ENCODE measurements at regions not wholly inside any gene's neighbourhood (a gene's known extent, or its start where the extent isn't known, plus 50 kb on each side); places are given as distances from the start of the nearest gene placed in this dataset.

DNA sequence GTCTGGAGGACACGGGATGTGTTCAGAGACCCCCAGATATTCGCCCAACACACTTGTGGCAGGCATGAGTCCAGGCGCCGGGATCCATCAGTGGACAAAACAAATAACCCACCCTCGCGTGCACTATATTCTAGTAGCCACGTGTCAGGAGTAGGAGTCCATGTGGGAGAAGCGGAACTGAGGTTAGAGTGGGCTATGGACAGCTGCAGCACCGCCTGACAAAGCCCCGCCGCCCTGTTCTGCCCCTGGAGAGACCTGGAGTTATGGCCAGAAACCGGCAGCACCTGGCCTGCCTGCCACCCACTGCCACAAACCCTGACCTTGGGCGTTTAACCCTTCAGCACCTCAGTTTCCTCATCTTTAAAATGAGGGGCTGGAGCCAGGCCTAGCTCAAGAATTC is 181.0 kb upstream of the RNF32 start:
- no peak overlapping the region for H3K27ac ChIP-seq (ENCODE audit: low read length)
- no peaks in the 10 kb centered on the region for H3K9me3 ChIP-seq (ENCODE audit: control insufficient read depth in 1 of 2, low read length in 2 of 2)
- H3K36me3 ChIP-seq (ENCODE audit: control insufficient read depth in 1 of 2, insufficient read depth in 2 of 2, low read length in 2 of 2) = no peaks in the 10 kb centered on the region
- H3K27me3 ChIP-seq (ENCODE audit: low read depth, low read length) = peaks cover 5% of the 10 kb centered on the region
- H3K4me3 ChIP-seq (ENCODE audit: low read depth in 1 of 2, low read length in 2 of 2) = no peak overlapping the region
- H3K4me1 ChIP-seq (ENCODE audit: control insufficient read depth in 1 of 2, insufficient read depth in 2 of 2, low read length in 2 of 2) = no peaks in the 10 kb centered on the region

DNA sequence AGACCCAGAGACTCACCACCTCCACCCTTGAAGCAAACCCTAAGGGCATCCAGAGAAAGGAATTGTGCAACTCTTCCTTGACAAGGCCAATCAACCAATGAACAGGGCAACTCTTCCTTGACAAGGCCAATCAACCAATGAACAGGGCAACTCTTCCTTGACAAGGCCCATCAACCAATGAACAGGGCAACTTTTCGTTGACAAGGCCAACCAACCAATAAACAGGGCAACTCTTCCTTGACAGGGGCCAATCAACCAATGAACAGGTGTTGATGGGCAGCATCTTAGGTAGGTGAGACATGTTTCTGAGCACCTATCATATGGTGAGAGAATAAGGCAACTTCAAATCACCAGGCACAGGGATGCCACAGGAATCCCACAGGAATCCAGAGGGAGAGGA is 181.5 kb upstream of the RNF32 start:
- Histone ChIP-seq H3K27ac (ENCODE audit: low read length) (no peak overlapping the region), H3K27me3 (ENCODE audit: low read depth, low read length) (peaks cover 5% of the 10 kb centered on the region), H3K4me3 (ENCODE audit: low read depth in 1 of 2, low read length in 2 of 2) (no peak overlapping the region), H3K36me3 (ENCODE audit: control insufficient read depth in 1 of 2, insufficient read depth in 2 of 2, low read length in 2 of 2) (no peaks in the 10 kb centered on the region), H3K4me1 (ENCODE audit: control insufficient read depth in 1 of 2, insufficient read depth in 2 of 2, low read length in 2 of 2) (no peaks in the 10 kb centered on the region), H3K9me3 (ENCODE audit: control insufficient read depth in 1 of 2, low read length in 2 of 2) (no peaks in the 10 kb centered on the region)

DNA sequence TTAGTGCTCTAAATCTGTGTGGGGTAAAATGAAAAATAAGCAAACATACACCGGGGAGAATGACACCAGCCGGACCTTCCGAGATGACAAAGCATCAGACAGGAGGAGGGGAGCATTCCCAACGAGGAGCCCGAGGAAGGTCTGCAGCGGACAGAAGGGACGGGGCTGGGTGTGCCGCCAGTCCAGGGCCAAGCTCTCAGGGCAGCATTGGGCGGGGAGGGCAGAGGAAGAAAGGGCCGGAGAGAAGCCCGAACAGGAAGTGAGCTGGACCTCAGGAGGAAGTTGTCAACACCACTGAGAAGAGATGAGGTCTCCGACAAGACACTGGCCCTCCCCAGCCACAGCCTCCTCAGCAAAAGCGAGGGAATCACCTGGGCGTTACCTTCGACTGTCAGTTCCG is 182.6 kb upstream of the RNF32 start:
- H3K27me3 ChIP-seq (ENCODE audit: low read depth, low read length) = no peaks in the 10 kb centered on the region
- H3K36me3 ChIP-seq (ENCODE audit: control insufficient read depth in 1 of 2, insufficient read depth in 2 of 2, low read length in 2 of 2) = no peaks in the 10 kb centered on the region
- no peaks in the 10 kb centered on the region for H3K4me1 ChIP-seq (ENCODE audit: control insufficient read depth in 1 of 2, insufficient read depth in 2 of 2, low read length in 2 of 2)
- no peak overlapping the region for H3K4me3 ChIP-seq (ENCODE audit: low read depth in 1 of 2, low read length in 2 of 2)
- H3K9me3 ChIP-seq (ENCODE audit: control insufficient read depth in 1 of 2, low read length in 2 of 2) = no peaks in the 10 kb centered on the region
- H3K27ac ChIP-seq (ENCODE audit: low read length) = no peak overlapping the region

DNA sequence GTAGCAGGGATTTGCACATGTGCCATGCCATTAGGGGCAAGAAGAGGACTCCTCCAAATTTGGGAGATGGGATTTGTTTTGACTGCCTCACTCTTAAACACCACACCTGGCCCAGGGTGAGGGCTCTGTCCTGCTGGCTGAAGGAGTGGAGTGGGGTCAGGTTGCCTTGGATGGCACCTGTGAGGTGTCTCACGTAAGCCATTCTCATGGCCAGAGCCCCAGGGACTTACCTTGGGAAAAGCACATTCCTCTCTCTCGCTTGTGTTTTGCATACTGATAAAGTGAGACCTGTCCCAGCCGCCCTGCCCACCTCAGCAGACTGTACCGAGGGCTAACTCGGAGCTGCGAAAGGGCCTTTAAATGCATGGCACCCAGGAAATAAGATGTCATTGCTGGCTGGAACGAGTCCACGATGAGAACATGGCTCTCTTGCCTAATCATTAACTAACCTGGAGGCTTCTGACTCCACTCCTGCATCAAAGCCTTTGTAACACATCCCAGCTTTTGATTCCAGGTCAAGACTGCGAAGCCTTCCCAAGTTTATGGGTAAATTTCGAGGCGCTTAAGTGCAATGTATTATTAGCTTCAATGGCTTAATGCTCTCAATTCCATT is 184.0 kb upstream of the RNF32 start:
- Histone ChIP-seq H3K36me3 (ENCODE audit: control insufficient read depth in 1 of 2, insufficient read depth in 2 of 2, low read length in 2 of 2) (no peaks in the 10 kb centered on the region), H3K27me3 (ENCODE audit: low read depth, low read length) (no peaks in the 10 kb centered on the region), H3K4me3 (ENCODE audit: low read depth in 1 of 2, low read length in 2 of 2) (no peak overlapping the region), H3K4me1 (ENCODE audit: control insufficient read depth in 1 of 2, insufficient read depth in 2 of 2, low read length in 2 of 2) (no peaks in the 10 kb centered on the region), H3K27ac (ENCODE audit: low read length) (no peak overlapping the region), H3K9me3 (ENCODE audit: control insufficient read depth in 1 of 2, low read length in 2 of 2) (no peaks in the 10 kb centered on the region)

DNA sequence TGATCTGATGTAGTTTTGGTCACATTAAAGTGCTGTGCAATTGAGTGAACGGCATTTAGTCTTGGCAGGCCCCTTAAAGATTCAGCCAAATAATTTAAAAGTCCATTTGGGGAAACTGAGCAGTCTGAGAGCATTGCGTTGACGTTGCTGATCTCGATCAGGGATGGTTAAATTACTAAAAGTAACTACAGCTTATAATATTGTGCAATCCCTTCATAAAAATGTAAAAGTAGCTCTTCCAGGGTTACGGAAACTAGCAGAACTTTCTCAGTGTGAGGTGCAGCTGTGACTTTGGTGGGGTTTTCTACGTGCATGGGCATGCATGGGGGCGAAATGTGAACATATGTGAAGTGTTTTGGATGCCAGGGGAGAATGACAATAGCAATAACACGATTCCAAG is 184.5 kb upstream of the RNF32 start:
- Histone ChIP-seq H3K4me1 (ENCODE audit: control insufficient read depth in 1 of 2, insufficient read depth in 2 of 2, low read length in 2 of 2) (no peaks in the 10 kb centered on the region), H3K27me3 (ENCODE audit: low read depth, low read length) (no peaks in the 10 kb centered on the region), H3K4me3 (ENCODE audit: low read depth in 1 of 2, low read length in 2 of 2) (no peak overlapping the region), H3K27ac (ENCODE audit: low read length) (no peak overlapping the region), H3K36me3 (ENCODE audit: control insufficient read depth in 1 of 2, insufficient read depth in 2 of 2, low read length in 2 of 2) (no peaks in the 10 kb centered on the region), H3K9me3 (ENCODE audit: control insufficient read depth in 1 of 2, low read length in 2 of 2) (no peaks in the 10 kb centered on the region)

DNA sequence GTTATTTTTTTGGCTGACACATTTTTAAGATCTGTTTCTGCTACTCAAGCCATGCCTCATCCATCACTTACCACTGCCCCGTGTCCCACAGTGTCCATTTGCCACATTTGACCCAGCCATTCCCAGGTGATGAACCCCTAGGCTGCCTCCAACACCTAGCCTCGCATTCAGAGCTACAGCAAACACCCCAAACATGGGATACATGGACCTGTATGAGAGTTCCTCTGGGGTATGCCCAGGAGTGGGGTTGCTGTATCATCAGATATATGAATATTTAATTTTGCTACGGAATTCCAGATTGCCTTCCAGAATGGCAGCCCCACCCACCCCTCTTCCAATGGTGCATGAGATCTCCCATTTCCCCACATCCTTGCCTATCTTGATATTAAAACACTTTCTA is 190.1 kb upstream of the RNF32 start:
- Histone ChIP-seq H3K9me3 (ENCODE audit: control insufficient read depth in 1 of 2, low read length in 2 of 2) (no peaks in the 10 kb centered on the region), H3K4me1 (ENCODE audit: control insufficient read depth in 1 of 2, insufficient read depth in 2 of 2, low read length in 2 of 2) (no peaks in the 10 kb centered on the region), H3K27ac (ENCODE audit: low read length) (no peak overlapping the region), H3K36me3 (ENCODE audit: control insufficient read depth in 1 of 2, insufficient read depth in 2 of 2, low read length in 2 of 2) (no peaks in the 10 kb centered on the region), H3K4me3 (ENCODE audit: low read depth in 1 of 2, low read length in 2 of 2) (no peak overlapping the region), H3K27me3 (ENCODE audit: low read depth, low read length) (no peaks in the 10 kb centered on the region)

DNA sequence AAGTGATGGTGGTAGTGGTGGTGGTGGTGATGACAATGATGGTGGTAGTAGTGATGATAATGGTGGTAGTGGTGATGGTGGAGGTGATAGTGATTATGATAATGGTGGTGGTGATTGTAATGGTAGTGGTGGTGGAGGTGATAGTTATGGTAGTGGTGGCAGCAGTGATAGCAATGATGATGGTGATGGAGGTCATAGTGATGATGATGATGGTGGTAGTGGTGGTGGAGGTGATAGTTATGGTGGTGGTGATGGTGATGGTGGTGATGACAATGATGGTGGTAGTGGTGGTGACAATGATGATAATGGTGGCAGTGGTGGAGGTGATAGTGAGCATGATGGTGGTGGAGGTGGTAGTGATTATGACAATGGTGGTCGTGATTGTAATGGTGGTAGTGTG is 191.7 kb upstream of the RNF32 start:
- Histone ChIP-seq H3K4me3 (ENCODE audit: low read depth in 1 of 2, low read length in 2 of 2) (no peak overlapping the region), H3K27me3 (ENCODE audit: low read depth, low read length) (no peaks in the 10 kb centered on the region), H3K4me1 (ENCODE audit: control insufficient read depth in 1 of 2, insufficient read depth in 2 of 2, low read length in 2 of 2) (no peaks in the 10 kb centered on the region), H3K9me3 (ENCODE audit: control insufficient read depth in 1 of 2, low read length in 2 of 2) (no peaks in the 10 kb centered on the region), H3K36me3 (ENCODE audit: control insufficient read depth in 1 of 2, insufficient read depth in 2 of 2, low read length in 2 of 2) (no peaks in the 10 kb centered on the region), H3K27ac (ENCODE audit: low read length) (no peak overlapping the region)

DNA sequence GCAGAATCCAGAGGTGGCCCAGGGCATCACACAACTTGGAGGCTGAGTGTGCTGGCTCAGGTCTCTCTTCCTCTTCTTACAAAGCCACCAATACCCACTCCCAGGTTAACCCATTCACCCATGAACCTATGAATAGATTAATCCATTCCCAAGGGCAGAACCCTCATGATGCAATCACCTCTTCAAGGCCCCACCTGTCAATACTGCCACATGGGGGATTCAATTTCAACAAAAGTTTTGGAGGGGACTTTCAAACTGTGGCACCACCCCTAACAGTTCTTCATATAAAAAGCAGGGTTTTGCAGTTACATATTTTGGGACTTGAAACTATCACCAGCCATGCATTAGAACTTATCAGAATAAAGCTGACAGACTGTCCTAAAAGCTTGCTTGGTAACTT is 193.6 kb upstream of the RNF32 start:
- Histone ChIP-seq H3K27me3 (ENCODE audit: low read depth, low read length) (no peaks in the 10 kb centered on the region), H3K27ac (ENCODE audit: low read length) (no peak overlapping the region), H3K36me3 (ENCODE audit: control insufficient read depth in 1 of 2, insufficient read depth in 2 of 2, low read length in 2 of 2) (no peaks in the 10 kb centered on the region), H3K9me3 (ENCODE audit: control insufficient read depth in 1 of 2, low read length in 2 of 2) (no peaks in the 10 kb centered on the region), H3K4me3 (ENCODE audit: low read depth in 1 of 2, low read length in 2 of 2) (no peak overlapping the region), H3K4me1 (ENCODE audit: control insufficient read depth in 1 of 2, insufficient read depth in 2 of 2, low read length in 2 of 2) (no peaks in the 10 kb centered on the region)

DNA sequence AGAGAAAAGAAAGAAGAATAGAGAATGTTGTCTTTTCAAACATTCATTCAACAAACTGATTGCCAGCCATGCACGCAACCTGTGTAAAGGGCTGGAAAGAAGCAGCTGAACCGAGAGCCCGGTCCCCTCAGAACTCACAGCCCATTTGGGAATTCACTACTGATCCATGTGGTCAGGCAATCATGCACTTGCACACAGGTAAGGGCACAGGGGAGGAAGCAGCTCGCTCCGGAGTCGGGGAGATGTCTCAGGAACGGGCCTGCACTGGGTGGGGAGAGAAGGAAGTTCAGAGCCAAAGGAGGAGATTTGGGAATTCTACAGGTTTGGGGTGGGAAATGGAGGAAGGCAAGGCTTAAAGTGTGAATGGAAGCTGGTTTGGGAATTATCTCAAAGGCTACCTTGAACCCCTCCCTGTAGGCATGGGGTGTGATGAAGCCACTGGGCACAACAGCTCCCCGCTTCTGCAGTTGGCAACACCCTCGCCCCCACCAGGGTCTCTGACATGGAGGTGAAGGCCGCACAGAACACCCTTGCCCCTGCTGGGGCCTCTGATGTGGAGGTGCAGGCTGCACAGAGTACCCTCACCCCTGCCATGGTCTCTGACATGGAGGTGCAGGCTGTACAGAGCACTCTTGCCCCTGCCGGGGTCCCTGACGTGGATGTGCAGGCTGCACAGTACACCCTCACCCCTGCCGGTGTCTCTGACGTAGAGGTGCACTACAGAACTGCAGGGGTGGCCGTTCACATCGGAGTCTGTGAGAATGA is 194.4 kb upstream of the RNF32 start:
- no peaks in the 10 kb centered on the region for H3K36me3 ChIP-seq (ENCODE audit: control insufficient read depth in 1 of 2, insufficient read depth in 2 of 2, low read length in 2 of 2)
- no peak overlapping the region for H3K27ac ChIP-seq (ENCODE audit: low read length)
- H3K4me3 ChIP-seq (ENCODE audit: low read depth in 1 of 2, low read length in 2 of 2) = no peak overlapping the region
- H3K4me1 ChIP-seq (ENCODE audit: control insufficient read depth in 1 of 2, insufficient read depth in 2 of 2, low read length in 2 of 2) = no peaks in the 10 kb centered on the region
- H3K27me3 ChIP-seq (ENCODE audit: low read depth, low read length) = no peaks in the 10 kb centered on the region
- no peaks in the 10 kb centered on the region for H3K9me3 ChIP-seq (ENCODE audit: control insufficient read depth in 1 of 2, low read length in 2 of 2)

DNA sequence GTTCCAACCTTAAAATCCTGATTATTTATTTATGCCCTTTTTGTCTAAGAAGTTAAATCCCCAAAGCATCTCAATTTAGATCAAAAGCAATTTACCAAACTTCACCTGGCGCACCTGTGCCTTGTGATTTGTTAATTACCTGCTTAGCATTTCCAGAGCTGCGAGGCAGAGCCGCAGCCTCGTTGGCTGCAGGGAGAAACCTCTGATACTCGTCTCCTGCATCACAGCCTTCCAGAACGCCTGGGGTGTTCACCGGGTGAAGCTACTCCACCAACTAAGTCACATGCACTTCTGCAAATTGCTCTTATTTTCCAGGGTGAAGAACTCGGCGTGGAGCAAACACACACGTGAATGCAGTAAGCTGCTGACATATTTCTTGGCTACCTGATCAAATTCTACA is 198.1 kb upstream of the RNF32 start:
- Histone ChIP-seq H3K9me3 (ENCODE audit: control insufficient read depth in 1 of 2, low read length in 2 of 2) (no peaks in the 10 kb centered on the region), H3K4me1 (ENCODE audit: control insufficient read depth in 1 of 2, insufficient read depth in 2 of 2, low read length in 2 of 2) (no peaks in the 10 kb centered on the region), H3K27me3 (ENCODE audit: low read depth, low read length) (no peaks in the 10 kb centered on the region), H3K27ac (ENCODE audit: low read length) (no peak overlapping the region), H3K36me3 (ENCODE audit: control insufficient read depth in 1 of 2, insufficient read depth in 2 of 2, low read length in 2 of 2) (no peaks in the 10 kb centered on the region), H3K4me3 (ENCODE audit: low read depth in 1 of 2, low read length in 2 of 2) (no peak overlapping the region)

DNA sequence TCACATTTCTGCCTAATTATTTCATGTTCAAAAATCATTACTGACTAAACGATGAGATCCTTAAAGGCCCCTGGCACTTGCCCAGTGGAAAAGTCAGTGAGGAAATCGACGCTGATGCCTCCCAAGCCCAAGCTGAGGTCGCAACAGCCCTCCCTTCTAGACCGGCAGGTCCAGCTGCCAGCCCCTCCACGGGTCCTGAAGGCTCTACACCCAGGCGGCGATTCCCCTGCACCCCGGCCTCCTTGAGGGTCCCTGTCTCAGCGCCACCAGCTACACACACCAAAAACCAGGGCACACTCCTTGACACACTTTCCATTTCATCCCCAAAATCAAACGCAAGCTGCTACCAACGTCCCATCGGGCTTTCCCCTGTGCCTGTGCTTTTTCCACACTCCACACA is 200.1 kb upstream of the RNF32 start:
- Histone ChIP-seq H3K4me1 (ENCODE audit: control insufficient read depth in 1 of 2, insufficient read depth in 2 of 2, low read length in 2 of 2) (no peaks in the 10 kb centered on the region), H3K36me3 (ENCODE audit: control insufficient read depth in 1 of 2, insufficient read depth in 2 of 2, low read length in 2 of 2) (no peaks in the 10 kb centered on the region), H3K27ac (ENCODE audit: low read length) (no peak overlapping the region), H3K4me3 (ENCODE audit: low read depth in 1 of 2, low read length in 2 of 2) (no peak overlapping the region), H3K9me3 (ENCODE audit: control insufficient read depth in 1 of 2, low read length in 2 of 2) (no peaks in the 10 kb centered on the region), H3K27me3 (ENCODE audit: low read depth, low read length) (no peaks in the 10 kb centered on the region)

DNA sequence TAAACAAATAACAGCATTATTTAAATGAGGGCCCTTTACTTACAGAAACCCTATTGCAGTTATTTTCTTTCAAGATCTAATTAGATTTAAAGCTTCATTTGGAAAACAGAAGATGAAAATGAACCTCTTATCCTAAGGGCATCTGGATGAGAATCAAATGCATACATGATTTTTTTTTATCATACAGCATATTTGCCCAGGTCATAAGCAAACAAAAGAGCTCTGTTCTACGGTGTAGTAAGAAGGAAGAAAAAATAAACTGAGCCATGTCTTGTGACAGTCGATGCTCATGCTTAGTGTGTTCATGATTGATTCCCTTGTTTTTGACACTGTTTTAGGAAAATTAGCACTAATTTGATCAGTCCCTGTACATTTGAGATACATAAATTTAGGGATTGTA is 202.6 kb upstream of the RNF32 start:
- Histone ChIP-seq H3K27ac (ENCODE audit: low read length) (no peak overlapping the region), H3K36me3 (ENCODE audit: control insufficient read depth in 1 of 2, insufficient read depth in 2 of 2, low read length in 2 of 2) (no peaks in the 10 kb centered on the region), H3K27me3 (ENCODE audit: low read depth, low read length) (no peaks in the 10 kb centered on the region), H3K4me1 (ENCODE audit: control insufficient read depth in 1 of 2, insufficient read depth in 2 of 2, low read length in 2 of 2) (no peaks in the 10 kb centered on the region), H3K4me3 (ENCODE audit: low read depth in 1 of 2, low read length in 2 of 2) (no peak overlapping the region), H3K9me3 (ENCODE audit: control insufficient read depth in 1 of 2, low read length in 2 of 2) (no peaks in the 10 kb centered on the region)
